HL-60/S4 treated with retinoic acid at 250 ng/mL for 4 days and 3 days (cell line): ENCODE measurements at regions not wholly inside any gene's neighbourhood (a gene's known extent, or its start where the extent isn't known, plus 50 kb on each side); places are given as distances from the start of the nearest gene placed in this dataset.
"Not testable (repeated sequence)": the region's sequence is repeated elsewhere in the genome, so short reads cannot be mapped to it uniquely, and the experiment has no call there.

Experiments
- in situ Hi-C: fragments of 300-500 bp; cut with MboI; formaldehyde crosslinking; loops from 2 replicates; pipeline ENCODE4 v1.7.0; 2022; ENCODE audit warnings: low sequenced_read_pairs

DNA sequence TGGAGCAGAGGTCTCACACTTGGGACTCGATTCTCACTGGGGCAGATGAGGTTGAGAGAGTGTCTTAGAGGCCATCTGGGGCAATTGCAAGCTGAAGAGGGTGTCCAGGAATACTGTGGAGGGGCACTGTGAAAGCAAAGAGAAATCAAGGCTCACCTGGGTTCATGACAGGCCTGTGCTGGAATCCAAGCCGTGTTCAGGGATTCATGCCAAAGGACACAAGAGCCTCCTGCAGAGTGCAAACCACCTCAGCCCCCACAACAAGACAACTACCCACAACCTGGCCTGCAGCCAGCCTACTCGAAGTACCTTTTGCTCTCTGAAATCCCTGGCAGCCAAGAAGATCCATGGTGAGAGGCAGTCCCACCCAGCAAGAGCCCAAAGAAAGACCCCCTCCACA lies 2334.2 kb downstream of the TP53TG3F start:
- in situ Hi-C loops = no loop called here

DNA sequence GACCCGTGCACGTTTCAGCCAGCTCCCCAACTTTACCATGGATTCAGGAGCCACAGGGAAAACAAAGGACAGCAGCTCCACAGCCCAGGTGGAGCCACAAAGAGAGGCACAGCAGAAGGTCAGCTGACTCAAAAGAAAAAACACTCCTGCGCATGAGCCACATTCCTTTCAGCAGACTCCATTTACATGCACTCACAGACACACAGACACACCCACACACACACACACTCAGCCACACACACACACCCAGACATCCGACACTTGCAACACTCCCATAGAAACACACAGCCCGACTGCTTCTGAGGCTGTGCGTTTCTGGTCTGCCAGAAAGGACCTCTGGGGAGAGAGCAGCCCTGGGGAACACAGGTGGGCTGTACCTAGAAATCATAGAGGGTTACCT lies 2335.5 kb downstream of the TP53TG3F start:
- in situ Hi-C loops = no loop called here

DNA sequence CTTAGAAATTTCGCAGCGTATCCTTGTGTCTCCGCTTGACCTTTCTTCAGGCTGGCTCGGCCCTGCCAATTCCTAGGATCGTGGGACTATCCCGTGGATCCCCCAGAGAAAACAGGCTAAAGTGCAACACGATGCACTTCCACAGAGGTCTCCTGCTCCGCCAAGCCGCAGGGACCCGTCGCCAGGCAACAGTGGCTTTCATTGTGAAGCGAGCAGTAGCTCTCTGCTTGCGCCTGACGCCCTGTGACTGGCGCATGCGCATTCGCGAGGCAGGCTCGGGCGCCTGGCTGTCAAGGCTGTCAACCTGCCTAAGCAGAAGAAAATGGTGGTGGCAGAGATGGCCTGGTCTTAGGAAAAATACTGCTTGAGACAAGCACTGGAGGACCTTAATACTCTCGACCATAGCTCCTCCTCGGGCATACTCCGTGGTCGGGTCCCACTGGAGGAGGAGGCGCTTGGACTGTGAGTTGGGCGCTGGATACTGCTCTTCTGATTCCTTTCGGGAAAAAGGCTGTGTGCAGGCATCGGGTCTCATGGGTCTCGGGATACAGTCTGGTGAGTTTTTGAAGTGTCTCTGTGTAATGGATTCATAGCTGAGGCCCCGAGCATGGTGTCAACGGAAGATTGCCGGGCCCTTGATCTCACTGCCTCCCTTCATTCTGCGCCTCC lies 2336.1 kb downstream of the TP53TG3F start:
- in situ Hi-C loops = no loop called here

DNA sequence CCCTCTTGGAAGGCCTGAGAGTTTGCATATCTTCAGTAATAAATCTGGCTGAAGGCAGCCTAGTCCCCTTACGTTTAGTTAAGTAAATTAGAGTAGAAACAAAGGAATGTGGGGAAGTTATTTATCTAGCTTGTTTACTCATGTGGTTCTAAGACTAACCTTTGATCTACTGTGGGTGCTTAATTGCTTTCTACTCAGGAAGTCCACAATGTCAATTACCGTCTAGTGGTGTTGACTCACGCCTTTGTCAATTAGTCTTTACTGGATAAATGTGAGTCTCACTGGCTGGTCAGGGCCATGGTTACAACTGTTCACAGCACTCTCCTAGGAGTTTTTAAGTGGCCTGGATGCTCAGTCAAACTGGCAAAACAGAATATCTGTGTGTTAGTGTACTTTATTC lies 2338.4 kb downstream of the TP53TG3F start:
- in situ Hi-C loops = no loop called here

DNA sequence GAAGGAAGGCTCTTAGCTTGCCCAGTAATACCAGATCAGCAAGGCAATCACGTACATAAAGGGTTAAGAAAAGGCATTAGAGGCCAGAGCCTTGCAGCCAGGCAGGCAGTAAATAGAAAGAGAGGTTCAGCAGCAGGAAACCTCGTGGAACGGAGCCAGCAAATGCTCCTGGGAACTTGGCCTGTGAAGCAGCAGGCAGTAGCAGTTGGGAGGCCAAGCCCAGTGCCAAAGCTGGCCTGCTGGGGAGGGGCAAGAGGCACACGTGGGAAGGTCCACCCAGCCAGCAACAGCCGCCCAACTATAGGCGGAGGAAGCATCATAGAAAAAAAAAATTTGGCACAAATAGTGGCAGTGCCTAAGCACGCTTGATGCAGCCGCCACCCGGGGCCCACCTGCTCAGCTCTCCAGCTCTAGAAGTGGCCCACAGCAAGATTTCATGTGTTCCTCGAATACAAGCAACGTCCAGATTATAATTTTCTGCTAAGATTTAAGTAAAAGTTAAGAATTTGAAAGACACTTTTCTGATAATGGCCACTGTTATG lies 2339.5 kb downstream of the TP53TG3F start:
- in situ Hi-C loops = no loop called here

DNA sequence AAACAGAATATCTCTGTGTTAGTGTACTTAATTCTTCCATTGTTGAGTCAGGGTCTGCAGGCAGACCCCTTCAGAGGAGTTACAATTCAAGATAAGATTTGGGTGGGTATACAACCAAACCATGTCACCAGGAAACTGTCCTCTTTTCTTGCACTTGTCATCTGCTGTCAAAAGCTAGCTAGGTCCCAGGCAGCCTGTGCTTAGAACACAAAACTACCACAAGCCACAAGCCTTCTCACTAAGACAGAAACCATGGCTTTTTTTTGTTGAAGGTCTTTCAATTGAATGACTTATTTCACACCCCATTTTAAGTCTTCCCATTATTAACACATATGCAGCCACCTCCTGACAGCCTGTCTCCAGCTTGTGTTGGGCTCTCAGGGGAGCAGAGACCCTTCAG lies 2345.1 kb downstream of the TP53TG3F start:
- in situ Hi-C loops = not testable (repeated sequence)

DNA sequence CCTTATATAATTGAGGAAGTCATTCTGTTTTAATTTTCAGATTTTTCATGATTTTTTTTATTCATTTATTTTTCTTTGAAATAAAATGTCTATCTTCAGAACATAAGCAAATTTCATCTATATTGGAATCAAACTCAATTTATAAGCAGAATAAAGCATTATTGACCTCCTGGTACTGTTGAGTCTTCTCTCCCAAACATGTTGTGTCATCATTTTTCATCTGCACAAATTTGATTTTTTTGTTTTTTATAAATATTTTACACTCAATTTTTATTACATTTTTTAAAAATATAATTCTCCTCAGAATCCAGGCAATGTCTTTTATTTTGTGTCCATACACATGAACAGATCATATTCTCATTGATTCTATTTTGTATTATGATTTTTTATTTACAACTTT lies 2363.9 kb downstream of the TP53TG3F start:
- in situ Hi-C loops = no loop called here

DNA sequence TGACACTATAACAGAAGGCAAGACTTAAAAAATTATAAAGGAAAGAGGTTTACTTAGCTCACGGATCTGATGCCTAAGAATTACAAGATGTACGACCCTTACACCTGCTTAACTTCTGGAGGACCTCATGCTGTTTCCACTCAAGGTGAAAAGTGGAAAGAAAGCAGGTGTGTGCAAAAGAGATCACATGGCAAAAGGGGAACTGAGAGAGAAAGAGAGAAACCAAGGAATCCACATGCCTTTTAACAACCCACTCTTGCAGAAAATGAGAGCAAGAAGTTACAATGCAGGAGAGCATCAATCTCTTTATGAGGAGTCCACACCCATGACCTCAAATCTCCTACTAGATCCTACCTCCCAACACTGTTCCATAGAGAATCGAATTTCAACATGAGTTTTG lies 2382.2 kb downstream of the TP53TG3F start:
- in situ Hi-C loops = no loop called here

DNA sequence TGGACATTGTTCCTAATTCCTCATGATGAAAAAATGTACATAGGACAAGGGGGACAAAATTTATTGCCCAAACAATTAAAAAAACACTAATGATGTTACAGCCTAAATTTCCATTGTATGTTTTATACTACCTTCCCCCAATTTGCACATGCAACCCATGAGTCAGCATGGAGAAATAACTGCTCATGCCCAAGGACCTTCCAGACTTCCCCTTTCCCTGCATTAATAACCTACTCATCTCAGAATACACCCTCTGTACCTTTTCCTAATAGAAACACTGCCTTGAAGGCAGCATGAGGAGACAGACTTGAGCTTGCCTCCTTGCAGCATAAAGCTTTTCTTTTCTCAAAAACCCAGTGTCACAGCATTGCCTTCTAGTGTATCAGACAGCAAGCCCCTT lies 2402.8 kb downstream of the TP53TG3F start:
- in situ Hi-C loops = no loop called here

DNA sequence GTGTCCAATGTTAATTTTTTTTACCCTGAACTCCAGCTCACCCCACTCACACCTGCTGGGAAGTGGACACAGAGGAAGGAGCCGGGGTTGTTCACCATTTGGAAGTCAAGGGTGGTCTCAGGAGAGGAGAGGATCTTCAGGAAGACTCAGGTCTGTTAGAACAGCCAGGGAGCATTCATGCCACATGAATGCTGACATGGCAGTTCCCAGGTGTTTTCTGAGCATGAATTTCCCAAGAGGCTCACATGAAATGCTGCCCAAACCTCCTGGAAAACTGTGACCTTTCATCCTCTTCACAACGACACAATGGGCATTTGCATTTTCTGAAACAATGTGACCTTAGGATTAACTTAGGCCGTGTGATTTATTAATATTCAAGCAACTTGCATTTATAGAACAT lies 2409.2 kb downstream of the TP53TG3F start:
- in situ Hi-C loops = no loop called here

DNA sequence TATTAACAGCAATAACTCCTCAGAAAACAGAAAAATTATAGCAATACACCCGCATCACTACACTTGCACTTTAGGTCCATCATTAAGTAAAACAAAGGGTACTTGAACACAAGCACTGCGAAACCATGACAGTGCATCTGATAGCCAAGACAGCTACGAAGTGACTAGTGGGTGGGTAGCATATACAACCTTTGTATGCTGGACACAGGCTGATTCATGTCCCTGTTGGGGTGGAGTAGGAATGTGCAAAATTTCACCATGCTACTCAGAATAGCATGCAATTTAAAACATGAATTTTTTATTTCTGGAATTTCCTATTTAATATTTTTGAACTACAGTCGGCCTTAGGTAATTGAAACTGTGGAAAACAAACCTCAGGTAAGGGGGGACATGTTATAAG lies 2414.1 kb downstream of the TP53TG3F start:
- in situ Hi-C loops = no loop called here

DNA sequence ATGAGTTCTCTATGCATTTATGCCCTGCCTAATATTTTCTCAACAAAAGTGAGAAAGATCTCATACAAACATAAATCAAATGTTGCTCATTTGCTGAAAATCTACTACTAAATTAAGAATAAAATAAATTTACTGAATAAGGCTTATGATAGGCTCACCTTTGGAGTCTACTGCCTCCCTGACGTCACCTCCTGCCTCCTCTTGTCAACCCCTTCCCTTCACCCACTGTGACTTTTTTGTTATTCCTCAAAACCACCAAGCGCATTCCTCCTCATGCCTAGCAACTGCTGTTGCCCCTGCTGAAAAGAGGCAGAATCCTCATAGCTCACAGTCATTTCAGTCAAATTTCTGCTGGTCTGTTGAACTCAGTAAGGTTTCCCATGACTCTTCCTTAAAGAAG lies 2422.2 kb downstream of the TP53TG3F start:
- in situ Hi-C loops = no loop called here

DNA sequence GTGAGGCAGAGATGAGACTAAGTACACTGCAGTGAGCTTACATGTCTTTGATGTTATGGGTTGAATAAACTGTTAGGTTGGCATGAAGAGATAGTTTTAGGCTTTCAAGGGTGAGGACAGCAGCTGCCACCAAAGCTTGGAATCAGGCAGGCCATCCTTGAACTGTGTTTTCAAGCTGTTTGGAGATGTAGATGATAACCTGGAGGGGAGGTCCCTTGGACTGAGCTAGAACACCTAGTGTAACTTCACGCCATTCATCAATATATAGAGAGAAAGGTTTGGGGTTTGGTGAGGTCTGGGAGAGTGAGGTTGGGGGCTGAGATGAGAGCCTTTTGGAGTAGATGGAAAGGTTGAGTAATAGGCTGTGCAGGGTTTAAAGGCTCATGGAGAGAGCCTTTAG lies 2447.0 kb downstream of the TP53TG3F start:
- in situ Hi-C loops = no loop called here

DNA sequence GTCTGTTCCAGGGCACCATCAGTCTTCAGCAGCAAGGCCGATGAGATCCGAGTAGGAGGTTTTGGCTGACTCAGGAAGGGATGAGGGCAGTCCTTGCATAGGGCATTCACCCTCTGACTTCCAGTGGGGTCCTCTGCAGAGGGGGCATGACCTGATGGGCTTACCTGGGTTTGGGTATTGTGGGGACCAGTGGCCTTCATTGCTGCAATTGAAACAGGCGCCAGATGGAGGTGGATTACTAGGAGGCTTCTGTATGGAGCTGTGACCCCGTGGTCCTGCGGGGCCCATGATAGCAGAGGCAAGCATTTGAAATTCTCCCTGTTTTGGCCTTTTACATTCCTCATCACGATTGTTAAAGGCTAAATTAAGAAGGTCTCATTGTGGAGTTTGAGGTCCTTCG lies 2448.7 kb downstream of the TP53TG3F start:
- in situ Hi-C loops = no loop called here

DNA sequence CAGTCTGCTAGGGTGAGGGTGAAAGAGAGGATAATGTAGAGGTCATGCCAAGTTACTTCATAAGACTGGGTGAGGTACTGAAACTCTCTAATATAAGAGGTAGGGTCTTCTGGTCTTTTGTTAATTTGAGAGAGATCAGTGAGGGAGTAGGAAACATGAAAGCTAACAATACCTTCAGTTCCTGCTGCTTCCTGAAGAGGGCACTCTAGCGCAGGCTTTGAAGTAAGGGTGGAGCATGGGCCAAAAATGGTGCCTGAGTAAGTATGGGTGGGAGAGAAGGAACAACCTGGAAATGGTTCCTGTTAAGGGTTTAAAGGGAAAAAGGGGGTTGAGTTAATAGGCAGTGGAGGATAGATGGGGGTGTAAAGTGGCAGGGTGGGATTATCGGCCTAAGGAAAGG lies 2449.5 kb downstream of the TP53TG3F start:
- in situ Hi-C loops = no loop called here

DNA sequence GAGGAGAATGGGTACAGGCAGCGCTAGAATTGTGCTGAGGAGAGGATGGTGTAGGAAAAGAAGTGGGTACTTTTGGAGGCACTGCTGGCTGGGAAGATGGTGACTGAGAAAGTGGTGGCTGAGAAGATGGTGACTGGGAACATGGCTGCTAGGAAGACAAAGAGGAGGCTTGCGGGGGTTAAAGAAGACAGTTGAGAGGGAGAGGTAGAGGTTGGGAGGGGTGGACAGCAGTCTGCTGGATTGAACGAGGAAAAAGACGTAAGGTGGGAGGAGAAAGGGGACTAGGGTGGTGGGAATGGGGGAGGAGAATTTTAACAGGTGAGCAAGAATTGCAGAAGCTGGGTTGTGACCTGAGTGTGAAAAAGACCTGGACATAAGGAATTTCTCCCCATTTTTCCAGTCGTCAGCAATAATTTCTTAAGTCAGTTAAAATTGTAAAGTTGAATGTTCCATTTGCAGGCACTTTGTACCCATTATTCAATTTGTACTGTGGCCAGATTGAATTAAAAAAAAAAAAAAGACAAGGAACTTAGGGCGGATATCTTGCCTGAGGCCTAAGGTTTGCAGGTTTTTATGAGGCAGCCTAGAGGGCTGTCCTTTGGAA lies 2450.0 kb downstream of the TP53TG3F start:
- in situ Hi-C loops = no loop called here

DNA sequence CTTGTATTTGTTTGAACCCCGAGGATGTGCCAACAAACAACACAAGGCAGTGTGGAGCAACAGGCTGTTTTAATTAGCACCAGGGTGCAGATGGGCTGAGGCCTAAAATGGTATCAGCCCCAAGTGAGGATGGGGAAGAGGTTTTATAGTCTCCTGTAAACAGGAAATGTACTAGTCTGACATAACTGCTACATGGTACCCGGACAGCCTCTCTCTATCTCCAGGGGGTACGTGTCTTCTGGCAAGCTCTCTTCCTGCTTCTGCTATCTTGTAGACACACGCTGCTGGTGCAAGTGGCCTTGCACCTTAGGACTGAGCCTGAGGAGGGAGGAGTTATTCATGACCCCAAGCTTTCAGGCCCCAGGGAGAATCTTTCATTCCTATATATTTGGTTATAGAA lies 2451.0 kb downstream of the TP53TG3F start:
- in situ Hi-C loops = no loop called here

DNA sequence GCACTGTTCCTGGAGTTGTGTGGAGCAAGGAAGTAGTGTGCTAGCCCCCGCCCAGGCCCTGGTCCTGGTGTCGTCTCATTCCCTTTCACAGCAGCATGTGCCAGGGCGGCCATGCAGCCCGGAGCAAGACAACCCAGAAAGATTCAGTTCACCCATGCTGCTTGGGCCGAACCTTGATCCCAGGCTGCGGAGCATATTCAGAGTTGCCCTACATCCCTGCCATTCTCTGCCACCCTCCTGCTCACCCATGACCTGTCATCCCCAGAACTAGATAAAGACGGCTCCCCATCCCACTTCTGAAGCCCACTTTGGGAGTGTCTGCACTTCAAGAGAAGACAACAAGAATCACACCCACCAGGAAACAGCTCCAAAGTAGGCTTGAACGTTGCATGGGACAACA lies 2452.5 kb downstream of the TP53TG3F start:
- in situ Hi-C loops = no loop called here

DNA sequence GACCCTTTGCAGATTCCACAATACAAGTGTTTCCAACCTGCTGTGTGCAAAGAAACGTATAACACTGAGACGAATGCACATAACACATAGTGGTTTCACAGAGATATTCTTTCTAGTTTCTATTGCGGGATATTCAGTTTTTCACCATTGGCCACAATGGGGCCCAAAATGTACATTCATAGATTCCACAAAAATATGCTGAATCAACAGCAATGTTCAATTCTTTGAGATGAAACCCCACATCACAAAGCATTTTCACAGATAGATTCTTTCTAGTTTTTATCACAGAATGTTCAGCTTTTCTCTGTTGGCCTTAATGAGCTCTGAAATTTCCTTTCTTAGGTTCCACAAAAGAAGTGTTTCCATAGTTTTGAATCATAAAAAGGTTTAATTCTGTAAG lies 2472.3 kb downstream of the TP53TG3F start:
- in situ Hi-C loops = no loop called here
